Fibroblast of skin of left quadriceps (primary cell): ENCODE measurements at regions not wholly inside any gene's neighbourhood (a gene's known extent, or its start where the extent isn't known, plus 50 kb on each side); places are given as distances from the start of the nearest gene placed in this dataset.

Source experiments
- DNase-seq, 2 experiments: peaks; one replicate each; pipeline ENCODE4 v3.0.0-alpha.2; 2013; ENCODE audit warnings: low read depth in 2 of 2

- DNase-seq, result no peak
Measured at GRCh38 chr3:148625095-148625736, 72.5 kb upstream of the AGTR1 start.

- no peak for DNase-seq
Measured at GRCh38 chr3:148625991-148626390, 71.7 kb upstream of the AGTR1 start.

- no peak for DNase-seq
Measured at GRCh38 chr3:148629006-148629405, 68.7 kb upstream of the AGTR1 start.

GRCh38 chr3:148631124-148631903, 66.4 kb upstream of the AGTR1 start:
- DNase-seq, result no peak

GRCh38 chr3:148641722-148642121, 56.0 kb upstream of the AGTR1 start:
- DNase-seq, result no peak

GRCh38 chr3:148642214-148642613, 55.5 kb upstream of the AGTR1 start:
- DNase-seq, result no peak

GRCh38 chr3:148642616-148643015, 55.1 kb upstream of the AGTR1 start:
- peak; percentile 14 to 20 for DNase-seq

GRCh38 chr3:148643389-148643840, 54.3 kb upstream of the AGTR1 start:
- peak; percentile 42 to 47 for DNase-seq

GRCh38 chr3:148646126-148646665, 51.5 kb upstream of the AGTR1 start:
- DNase-seq, result no peak
